ENCODE measurements at regions not wholly inside any gene's neighbourhood (a gene's known extent, or its start where the extent isn't known, plus 50 kb on each side); places are given as distances from the start of the nearest gene placed in this dataset.

DNA sequence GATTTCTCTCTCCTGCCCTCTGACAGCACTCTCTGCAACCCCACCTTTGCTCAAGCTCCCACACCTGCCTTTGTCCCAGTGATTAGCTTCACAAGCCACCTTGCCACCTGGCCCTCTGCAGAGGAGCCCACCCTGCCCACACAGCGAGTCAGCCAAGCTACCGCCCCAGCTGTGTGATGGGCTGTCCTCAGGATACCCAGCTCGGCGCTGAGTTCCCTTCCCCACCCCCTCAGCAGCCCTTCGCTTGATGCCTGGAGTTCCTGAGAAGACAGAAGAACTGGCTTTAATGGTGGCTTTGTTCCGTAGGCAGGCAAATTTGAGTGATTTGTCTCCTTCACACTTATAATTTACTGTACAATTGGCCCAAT, 266.4 kb downstream of the CBLN1 start:
- DNase-seq (ENCODE audit: insufficient read length, low spot score, missing footprints) = no peak
- H3K4me2 ChIP-seq (ENCODE audit: insufficient read depth, low read length) = no peak overlapping the region
- H3K27ac ChIP-seq (ENCODE audit: low read depth, low read length) = no peak overlapping the region
- TF ChIP-seq, protein P1, sequence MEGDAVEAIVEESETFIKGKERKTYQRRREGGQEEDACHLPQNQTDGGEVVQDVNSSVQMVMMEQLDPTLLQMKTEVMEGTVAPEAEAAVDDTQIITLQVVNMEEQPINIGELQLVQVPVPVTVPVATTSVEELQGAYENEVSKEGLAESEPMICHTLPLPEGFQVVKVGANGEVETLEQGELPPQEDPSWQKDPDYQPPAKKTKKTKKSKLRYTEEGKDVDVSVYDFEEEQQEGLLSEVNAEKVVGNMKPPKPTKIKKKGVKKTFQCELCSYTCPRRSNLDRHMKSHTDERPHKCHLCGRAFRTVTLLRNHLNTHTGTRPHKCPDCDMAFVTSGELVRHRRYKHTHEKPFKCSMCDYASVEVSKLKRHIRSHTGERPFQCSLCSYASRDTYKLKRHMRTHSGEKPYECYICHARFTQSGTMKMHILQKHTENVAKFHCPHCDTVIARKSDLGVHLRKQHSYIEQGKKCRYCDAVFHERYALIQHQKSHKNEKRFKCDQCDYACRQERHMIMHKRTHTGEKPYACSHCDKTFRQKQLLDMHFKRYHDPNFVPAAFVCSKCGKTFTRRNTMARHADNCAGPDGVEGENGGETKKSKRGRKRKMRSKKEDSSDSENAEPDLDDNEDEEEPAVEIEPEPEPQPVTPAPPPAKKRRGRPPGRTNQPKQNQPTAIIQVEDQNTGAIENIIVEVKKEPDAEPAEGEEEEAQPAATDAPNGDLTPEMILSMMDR (IDR thresholded peaks at IDR 0.05; ENCODE audit: extremely low read depth, low read depth, low read length) = no peak
- no peaks in the 10 kb centered on the region for H3K36me3 ChIP-seq (ENCODE audit: insufficient read depth, low read length)
- no peaks in the 10 kb centered on the region for H3K79me2 ChIP-seq (ENCODE audit: insufficient read depth, low read length)
- no peaks in the 10 kb centered on the region for H3K9me3 ChIP-seq (ENCODE audit: low read depth, low read length)
- H3K4me3 ChIP-seq (ENCODE audit: insufficient read depth, low read length) = no peak overlapping the region
- no peaks in the 10 kb centered on the region for H3K4me1 ChIP-seq (ENCODE audit: insufficient read depth, low read length)
- H2AFZ ChIP-seq (ENCODE audit: low read length) = no peak overlapping the region
- H3K27me3 ChIP-seq (ENCODE audit: insufficient read depth, low read length) = no peaks in the 10 kb centered on the region
- H4K20me1 ChIP-seq (ENCODE audit: insufficient read depth, low read length) = no peaks in the 10 kb centered on the region

DNA sequence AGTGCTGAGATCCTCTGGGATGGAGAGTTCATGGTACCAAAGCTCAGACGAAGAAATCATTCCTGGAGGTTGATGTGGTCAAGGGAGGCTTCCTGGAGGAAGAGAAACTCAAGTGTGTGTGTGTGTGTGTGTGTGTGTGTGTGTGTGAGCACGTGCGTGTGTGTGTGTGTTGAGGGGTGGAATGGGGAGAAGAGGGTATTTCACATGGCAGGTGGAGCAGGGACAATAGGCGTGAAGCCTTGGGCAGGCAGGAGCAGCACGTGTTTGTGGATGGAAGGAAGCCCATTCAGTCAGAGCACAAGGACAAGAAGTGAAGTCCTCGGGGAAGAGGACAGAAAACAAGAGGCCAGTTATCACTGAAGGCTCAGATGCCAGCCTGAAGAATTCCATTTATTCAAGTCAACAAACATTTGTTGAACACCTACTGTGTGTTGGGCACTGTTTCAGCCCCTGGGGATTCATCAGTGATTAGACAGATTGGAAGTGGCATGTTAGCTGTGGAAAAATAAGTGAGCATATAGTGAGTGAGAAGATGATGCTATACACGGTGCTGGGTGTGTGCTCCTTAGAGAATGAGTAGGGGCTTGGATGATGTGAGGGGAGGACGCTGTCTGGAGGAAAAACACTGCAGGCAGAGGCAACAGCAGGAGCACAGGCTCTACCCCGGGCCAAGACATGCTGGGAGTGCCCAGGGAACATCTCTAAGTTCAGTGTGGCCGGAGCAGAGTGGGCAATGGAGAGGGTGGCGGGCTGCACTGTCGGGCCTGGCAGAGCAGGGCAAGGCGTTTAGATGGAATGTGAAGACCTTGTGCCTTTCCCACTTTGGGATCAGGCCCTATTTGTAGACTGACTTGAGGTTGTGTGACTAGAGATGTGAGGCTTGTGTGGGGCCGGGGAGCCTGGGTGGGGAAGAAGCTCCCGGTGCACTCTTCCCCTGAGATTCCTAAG, 267.1 kb downstream of the CBLN1 start:
- no peaks in the 10 kb centered on the region for H3K36me3 ChIP-seq (ENCODE audit: insufficient read depth, low read length)
- DNase-seq (ENCODE audit: insufficient read length, low spot score, missing footprints) = no peak
- H4K20me1 ChIP-seq (ENCODE audit: insufficient read depth, low read length) = no peaks in the 10 kb centered on the region
- H3K9me3 ChIP-seq (ENCODE audit: low read depth, low read length) = no peaks in the 10 kb centered on the region
- TF ChIP-seq, protein P1 (IDR thresholded peaks at IDR 0.05; ENCODE audit: extremely low read depth, low read depth, low read length) = no peak
- H3K27me3 ChIP-seq (ENCODE audit: insufficient read depth, low read length) = no peaks in the 10 kb centered on the region
- no peak overlapping the region for H2AFZ ChIP-seq (ENCODE audit: low read length)
- H3K4me2 ChIP-seq (ENCODE audit: insufficient read depth, low read length) = no peak overlapping the region
- no peaks in the 10 kb centered on the region for H3K79me2 ChIP-seq (ENCODE audit: insufficient read depth, low read length)
- no peak overlapping the region for H3K4me3 ChIP-seq (ENCODE audit: insufficient read depth, low read length)
- H3K4me1 ChIP-seq (ENCODE audit: insufficient read depth, low read length) = no peaks in the 10 kb centered on the region
- H3K27ac ChIP-seq (ENCODE audit: low read depth, low read length) = no peak overlapping the region

DNA sequence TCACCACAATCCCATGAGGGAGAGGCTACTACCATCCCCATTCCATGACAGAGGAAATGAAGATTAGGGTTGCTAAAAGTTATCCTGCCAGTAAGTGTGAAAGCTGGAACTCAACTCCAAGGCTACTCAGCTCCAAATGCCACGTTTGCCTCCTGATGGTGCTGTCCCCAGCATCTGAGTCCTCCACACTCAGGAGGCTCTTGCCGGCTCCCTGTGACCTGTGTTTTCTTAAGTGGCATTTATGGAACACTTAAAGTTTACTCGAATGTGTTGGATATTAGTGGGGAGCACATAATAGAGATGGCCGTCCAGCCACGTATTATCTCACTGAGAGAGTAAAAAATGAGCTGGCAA, 267.9 kb downstream of the CBLN1 start:
- Histone ChIP-seq H3K79me2 (ENCODE audit: insufficient read depth, low read length) (no peaks in the 10 kb centered on the region), H2AFZ (ENCODE audit: low read length) (no peak overlapping the region), H3K36me3 (ENCODE audit: insufficient read depth, low read length) (no peaks in the 10 kb centered on the region), H4K20me1 (ENCODE audit: insufficient read depth, low read length) (no peaks in the 10 kb centered on the region), H3K4me1 (ENCODE audit: insufficient read depth, low read length) (no peaks in the 10 kb centered on the region), H3K9me3 (ENCODE audit: low read depth, low read length) (no peaks in the 10 kb centered on the region), H3K27me3 (ENCODE audit: insufficient read depth, low read length) (no peaks in the 10 kb centered on the region), H3K27ac (ENCODE audit: low read depth, low read length) (no peak overlapping the region), H3K4me3 (ENCODE audit: insufficient read depth, low read length) (no peak overlapping the region), H3K4me2 (ENCODE audit: insufficient read depth, low read length) (no peak overlapping the region)
- TF ChIP-seq, protein P1 (IDR thresholded peaks at IDR 0.05; ENCODE audit: extremely low read depth, low read depth, low read length) = no peak
- no peak for DNase-seq (ENCODE audit: insufficient read length, low spot score, missing footprints)

DNA sequence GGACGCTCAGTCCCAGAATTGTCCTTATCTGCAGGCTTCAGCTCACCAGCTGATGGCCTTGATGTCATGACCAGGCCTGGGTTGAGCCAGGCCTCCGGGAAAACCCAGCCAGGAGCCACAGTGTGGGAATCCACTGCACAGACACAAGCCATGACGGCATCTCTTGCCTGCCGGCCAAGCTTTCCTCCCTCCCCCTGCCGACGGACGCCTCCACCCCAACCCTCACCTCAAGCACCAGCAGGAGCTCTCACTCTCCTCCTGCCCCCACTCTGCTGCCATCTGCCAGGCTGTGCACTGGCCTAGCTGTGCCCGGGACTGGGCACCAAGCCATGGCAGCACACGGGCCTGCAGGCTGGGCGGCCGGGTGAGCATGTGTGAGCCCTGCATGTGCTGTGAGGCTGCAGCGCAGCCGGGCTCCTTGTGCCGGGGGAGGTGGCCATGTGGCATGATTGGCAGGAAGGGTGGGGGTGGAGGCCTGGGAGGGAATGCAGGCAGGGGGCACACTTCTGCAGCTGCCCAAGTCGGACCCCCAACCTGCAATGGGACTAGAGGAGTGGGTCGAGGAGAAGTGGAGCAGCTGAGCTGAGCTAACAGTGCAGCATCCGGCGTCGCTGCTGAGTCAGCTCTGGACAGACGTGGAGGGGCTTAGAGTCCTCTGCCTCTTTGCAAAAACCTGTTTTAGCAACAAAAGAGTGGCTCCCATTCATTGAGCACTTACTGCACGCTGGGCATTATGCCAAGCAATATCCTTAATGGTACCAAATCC, 268.5 kb downstream of the CBLN1 start:
- Histone ChIP-seq H3K36me3 (ENCODE audit: insufficient read depth, low read length) (no peaks in the 10 kb centered on the region), H3K4me2 (ENCODE audit: insufficient read depth, low read length) (no peak overlapping the region), H3K79me2 (ENCODE audit: insufficient read depth, low read length) (no peaks in the 10 kb centered on the region), H2AFZ (ENCODE audit: low read length) (no peak overlapping the region), H3K4me3 (ENCODE audit: insufficient read depth, low read length) (no peak overlapping the region), H4K20me1 (ENCODE audit: insufficient read depth, low read length) (no peaks in the 10 kb centered on the region), H3K4me1 (ENCODE audit: insufficient read depth, low read length) (no peaks in the 10 kb centered on the region), H3K9me3 (ENCODE audit: low read depth, low read length) (no peaks in the 10 kb centered on the region), H3K27ac (ENCODE audit: low read depth, low read length) (no peak overlapping the region), H3K27me3 (ENCODE audit: insufficient read depth, low read length) (no peaks in the 10 kb centered on the region)
- no peak for DNase-seq (ENCODE audit: insufficient read length, low spot score, missing footprints)
- TF ChIP-seq, protein P1 (IDR thresholded peaks at IDR 0.05; ENCODE audit: extremely low read depth, low read depth, low read length) = no peak
